ENCODE measurements at regions not wholly inside any gene's neighbourhood (a gene's known extent, or its start where the extent isn't known, plus 50 kb on each side); places are given as distances from the start of the nearest gene placed in this dataset.
"Not testable (repeated sequence)": the region's sequence is repeated elsewhere in the genome, so short reads cannot be mapped to it uniquely, and the experiment has no call there.

DNA sequence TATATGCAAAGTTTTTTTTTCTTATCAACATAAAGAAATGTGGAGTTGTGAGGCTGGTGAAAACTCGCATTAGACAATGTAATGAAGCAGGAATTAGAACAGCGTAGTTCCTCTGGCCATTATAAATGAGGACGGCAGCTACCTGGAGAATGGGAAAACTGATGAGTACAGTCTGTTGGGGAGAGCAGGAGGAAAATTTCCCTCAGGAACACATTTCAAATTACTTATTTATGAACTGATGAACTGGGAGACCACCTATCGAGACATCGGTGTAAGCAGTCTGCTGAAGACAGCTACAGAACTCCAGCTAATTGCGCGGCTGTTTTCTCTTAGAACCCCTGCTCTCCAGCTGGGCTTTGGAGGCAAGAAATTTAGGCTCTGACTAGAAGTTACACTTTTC lies 343.9 kb upstream of the CLINT1 start:
- Mint-ChIP-seq H3K4me1 (ENCODE audit: low read depth) (peaks cover 5% of the 10 kb centered on the region), H3K27me3 (ENCODE audit: low read depth) (no peaks in the 10 kb centered on the region), H3K4me3 (ENCODE audit: unreplicated experiment) (no peak overlapping the region), H3K9me3 (ENCODE audit: low read depth) (no peaks in the 10 kb centered on the region), H3K27ac (ENCODE audit: unreplicated experiment) (no peak overlapping the region), H3K36me3 (ENCODE audit: low read depth) (no peaks in the 10 kb centered on the region)
- TF ChIP-seq, protein P1, sequence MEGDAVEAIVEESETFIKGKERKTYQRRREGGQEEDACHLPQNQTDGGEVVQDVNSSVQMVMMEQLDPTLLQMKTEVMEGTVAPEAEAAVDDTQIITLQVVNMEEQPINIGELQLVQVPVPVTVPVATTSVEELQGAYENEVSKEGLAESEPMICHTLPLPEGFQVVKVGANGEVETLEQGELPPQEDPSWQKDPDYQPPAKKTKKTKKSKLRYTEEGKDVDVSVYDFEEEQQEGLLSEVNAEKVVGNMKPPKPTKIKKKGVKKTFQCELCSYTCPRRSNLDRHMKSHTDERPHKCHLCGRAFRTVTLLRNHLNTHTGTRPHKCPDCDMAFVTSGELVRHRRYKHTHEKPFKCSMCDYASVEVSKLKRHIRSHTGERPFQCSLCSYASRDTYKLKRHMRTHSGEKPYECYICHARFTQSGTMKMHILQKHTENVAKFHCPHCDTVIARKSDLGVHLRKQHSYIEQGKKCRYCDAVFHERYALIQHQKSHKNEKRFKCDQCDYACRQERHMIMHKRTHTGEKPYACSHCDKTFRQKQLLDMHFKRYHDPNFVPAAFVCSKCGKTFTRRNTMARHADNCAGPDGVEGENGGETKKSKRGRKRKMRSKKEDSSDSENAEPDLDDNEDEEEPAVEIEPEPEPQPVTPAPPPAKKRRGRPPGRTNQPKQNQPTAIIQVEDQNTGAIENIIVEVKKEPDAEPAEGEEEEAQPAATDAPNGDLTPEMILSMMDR (IDR thresholded peaks at IDR 0.05) = no peak
- no peak for DNase-seq (ENCODE audit: low spot score)

DNA sequence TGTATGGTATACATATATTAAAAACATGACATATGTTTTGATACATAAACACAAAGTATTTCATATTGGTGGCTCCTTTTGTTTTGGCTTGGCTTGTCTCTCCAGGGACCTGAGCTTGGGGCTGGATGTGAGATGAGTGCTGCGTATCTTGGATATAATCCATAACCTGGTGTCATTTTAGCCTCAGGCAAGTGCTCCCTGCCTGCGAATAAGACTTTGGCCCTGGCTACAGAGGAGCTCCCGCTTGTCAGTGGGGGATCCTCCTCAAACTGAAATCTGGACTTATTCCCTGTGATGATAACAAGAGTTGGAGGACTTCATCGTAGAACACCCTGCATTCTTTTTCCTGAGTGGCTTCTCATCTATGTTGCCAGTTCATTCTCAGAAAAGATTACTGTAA lies 341.7 kb upstream of the CLINT1 start:
- no peaks in the 10 kb centered on the region for H3K36me3 Mint-ChIP-seq (ENCODE audit: low read depth)
- no peaks in the 10 kb centered on the region for H3K9me3 Mint-ChIP-seq (ENCODE audit: low read depth)
- H3K4me1 Mint-ChIP-seq (ENCODE audit: low read depth) = peaks cover 5% of the 10 kb centered on the region
- H3K4me3 Mint-ChIP-seq (ENCODE audit: unreplicated experiment) = no peak overlapping the region
- TF ChIP-seq, protein P1 (IDR thresholded peaks at IDR 0.05) = no peak
- DNase-seq (ENCODE audit: low spot score) = no peak
- H3K27me3 Mint-ChIP-seq (ENCODE audit: low read depth) = peaks cover 2% of the 10 kb centered on the region
- H3K27ac Mint-ChIP-seq (ENCODE audit: unreplicated experiment) = no peak overlapping the region

DNA sequence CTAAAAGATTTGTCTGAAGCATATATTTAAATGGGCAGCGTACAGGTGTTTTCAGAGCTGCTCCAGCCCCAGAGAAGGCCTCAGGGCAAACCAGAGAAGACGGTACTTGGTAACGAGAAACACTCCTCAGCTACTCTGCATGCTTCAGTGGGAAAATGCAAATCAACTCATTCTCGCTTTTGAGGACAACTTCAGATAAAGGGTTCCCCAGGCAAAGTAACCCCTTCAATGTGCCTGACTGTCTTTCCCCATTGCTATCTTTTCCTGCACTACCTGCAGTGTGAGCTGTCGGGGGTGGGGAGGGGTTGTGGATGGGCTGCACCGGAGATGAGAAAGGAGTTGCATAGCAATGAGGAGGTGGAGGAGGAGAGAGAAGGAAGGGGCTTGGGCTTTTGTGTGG lies 339.7 kb upstream of the CLINT1 start:
- Mint-ChIP-seq H3K27me3 (ENCODE audit: low read depth) (peaks cover 2% of the 10 kb centered on the region), H3K4me3 (ENCODE audit: unreplicated experiment) (no peak overlapping the region), H3K4me1 (ENCODE audit: low read depth) (peaks cover 15% of the 10 kb centered on the region), H3K27ac (ENCODE audit: unreplicated experiment) (no peak overlapping the region), H3K36me3 (ENCODE audit: low read depth) (no peaks in the 10 kb centered on the region), H3K9me3 (ENCODE audit: low read depth) (no peaks in the 10 kb centered on the region)
- TF ChIP-seq, protein P1 (IDR thresholded peaks at IDR 0.05) = no peak
- DNase-seq (ENCODE audit: low spot score) = no peak

DNA sequence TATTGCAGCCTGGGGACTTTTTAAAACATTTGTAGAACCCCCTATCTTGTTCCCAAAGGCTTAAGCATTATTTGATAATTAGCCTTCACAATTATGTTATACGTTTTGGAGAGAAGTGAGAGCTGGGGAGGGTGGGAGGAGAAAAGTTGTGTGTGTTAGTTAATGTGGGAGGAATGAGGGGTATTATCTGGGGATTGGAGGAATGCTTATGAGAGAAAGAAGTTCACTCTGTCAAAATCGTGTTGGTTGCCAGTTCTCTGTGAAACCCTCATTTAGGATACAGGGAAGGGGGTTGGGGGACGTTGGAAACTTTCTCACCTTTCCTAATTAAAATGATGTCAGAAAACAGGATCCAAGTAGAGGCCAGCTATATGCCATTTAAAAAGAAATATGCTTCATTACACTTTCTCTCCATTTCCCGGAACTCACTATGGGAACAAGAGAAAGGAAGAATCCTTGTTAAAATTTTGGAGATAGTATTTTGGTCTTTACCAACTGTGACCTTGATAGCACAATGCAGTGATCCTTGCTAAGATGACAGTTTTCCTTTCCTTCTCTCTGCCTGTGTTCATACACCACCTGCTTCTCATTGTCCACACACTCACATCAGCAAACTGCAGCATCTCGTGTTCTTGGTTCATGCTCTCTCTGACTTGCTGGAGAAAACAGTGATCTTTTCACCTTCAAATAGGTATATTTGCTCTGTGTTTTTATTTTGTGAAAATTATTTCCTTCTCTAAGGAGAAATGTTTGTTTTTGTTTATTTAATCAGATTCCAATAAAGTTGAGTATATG lies 336.7 kb upstream of the CLINT1 start:
- H3K9me3 Mint-ChIP-seq (ENCODE audit: low read depth) = peaks cover 16% of the 10 kb centered on the region
- peaks cover 2% of the 10 kb centered on the region for H3K36me3 Mint-ChIP-seq (ENCODE audit: low read depth)
- no peak overlapping the region for H3K27ac Mint-ChIP-seq (ENCODE audit: unreplicated experiment)
- no peak overlapping the region for H3K4me3 Mint-ChIP-seq (ENCODE audit: unreplicated experiment)
- H3K4me1 Mint-ChIP-seq (ENCODE audit: low read depth) = peaks cover 11% of the 10 kb centered on the region
- TF ChIP-seq, protein P1 (IDR thresholded peaks at IDR 0.05) = no peak
- no peak for DNase-seq (ENCODE audit: low spot score)
- peaks cover 2% of the 10 kb centered on the region for H3K27me3 Mint-ChIP-seq (ENCODE audit: low read depth)

DNA sequence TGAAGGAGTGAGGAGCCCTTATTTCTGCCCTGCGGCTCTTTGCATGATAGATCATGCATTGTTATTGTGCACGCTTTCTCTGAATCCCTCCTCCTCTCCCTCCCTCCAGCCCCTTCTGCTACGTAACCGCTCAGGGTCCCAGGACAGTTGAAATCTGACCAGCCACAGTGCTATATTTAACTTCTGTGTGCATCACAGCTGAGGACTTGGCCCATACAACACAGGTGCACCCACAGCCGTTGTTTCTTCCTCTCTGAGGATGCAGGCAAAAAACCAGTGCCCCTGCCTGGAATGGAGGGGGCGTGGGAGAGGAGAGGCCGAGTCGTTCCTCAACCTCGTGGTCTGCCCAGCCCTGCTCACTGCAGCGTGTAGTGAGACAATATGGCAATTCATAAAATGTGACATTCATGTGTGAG lies 335.6 kb upstream of the CLINT1 start:
- no peak for DNase-seq (ENCODE audit: low spot score)
- TF ChIP-seq, protein P1 (IDR thresholded peaks at IDR 0.05) = no peak
- Mint-ChIP-seq H3K36me3 (ENCODE audit: low read depth) (peaks cover 2% of the 10 kb centered on the region), H3K4me1 (ENCODE audit: low read depth) (peaks cover 10% of the 10 kb centered on the region), H3K27ac (ENCODE audit: unreplicated experiment) (no peak overlapping the region), H3K4me3 (ENCODE audit: unreplicated experiment) (no peak overlapping the region), H3K9me3 (ENCODE audit: low read depth) (peaks cover 16% of the 10 kb centered on the region), H3K27me3 (ENCODE audit: low read depth) (peaks cover 2% of the 10 kb centered on the region)

DNA sequence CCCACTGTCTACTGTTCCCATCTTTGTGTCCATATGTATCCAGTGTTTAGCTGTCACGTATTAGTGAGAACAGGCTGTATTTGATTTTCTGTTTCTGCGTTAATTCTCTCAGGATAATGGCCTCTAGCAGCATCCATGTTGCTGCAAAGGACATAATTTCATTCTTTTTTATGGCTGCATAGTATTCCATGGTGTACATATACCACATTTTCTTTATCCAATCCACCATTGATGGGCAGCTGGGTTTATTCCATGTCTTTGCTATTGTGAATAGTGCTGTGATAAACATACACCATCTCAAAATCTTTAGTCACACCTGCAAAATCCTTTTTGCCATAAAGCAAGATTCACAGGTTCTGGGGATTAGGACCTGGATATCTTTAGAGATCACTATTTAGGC lies 334.4 kb upstream of the CLINT1 start:
- H3K4me1 Mint-ChIP-seq (ENCODE audit: low read depth) = peaks cover 10% of the 10 kb centered on the region
- H3K27ac Mint-ChIP-seq (ENCODE audit: unreplicated experiment) = not testable (repeated sequence)

More for the DNA sequence above, 334.4 kb upstream of the CLINT1 start:
- not testable (repeated sequence) for H3K27me3 Mint-ChIP-seq (ENCODE audit: low read depth); H3K4me3 Mint-ChIP-seq (ENCODE audit: unreplicated experiment); H3K36me3 Mint-ChIP-seq (ENCODE audit: low read depth); DNase-seq (ENCODE audit: low spot score)
- peaks cover 16% of the 10 kb centered on the region for H3K9me3 Mint-ChIP-seq (ENCODE audit: low read depth)
